Smooth muscle cell (in vitro differentiated cells): ENCODE measurements at regions not wholly inside any gene's neighbourhood (a gene's known extent, or its start where the extent isn't known, plus 50 kb on each side); places are given as distances from the start of the nearest gene placed in this dataset.
A peak's percentile ranks its signal among the peaks of the same experiment; 100 is the strongest.

Experiments
- DNase-seq: peaks from one replicate; lab custom pipeline; 2025; ENCODE audit not compliant: unreplicated experiment; lab: John Stamatoyannopoulos, UW
- H2AFZ ChIP-seq: fragments of 200-600 bp; sonication (generic); 2 replicates; pipeline ENCODE4 v1.6.0; 2016; ENCODE audit warnings: antibody characterized with exemption, low read depth, mild to moderate bottlenecking
- H3F3A ChIP-seq: fragments of 200-600 bp; sonication (generic); 2 replicates; pipeline ENCODE4 v1.6.0; 2017; ENCODE audit warnings: antibody characterized with exemption, low read depth
- H3K27ac ChIP-seq: fragments of 200-600 bp; sonication (generic); 2 replicates; pipeline ENCODE4 v1.5.1; 2016; ENCODE audit warnings: low read depth, mild to moderate bottlenecking
- H3K27me3 ChIP-seq: fragments of 200-600 bp; sonication (generic); 2 replicates; pipeline ENCODE4 v1.6.1; 2016; ENCODE audit warnings: low read depth, mild to moderate bottlenecking
- H3K36me3 ChIP-seq: fragments of 200-600 bp; sonication (generic); 2 replicates; pipeline ENCODE4 v1.5.1; 2016; ENCODE audit warnings: low read depth
- H3K4me1 ChIP-seq: fragments of 200-600 bp; sonication (generic); 2 replicates; pipeline ENCODE4 v1.5.1; 2016; ENCODE audit warnings: low read depth
- H3K4me2 ChIP-seq: fragments of 200-600 bp; sonication (generic); 2 replicates; pipeline ENCODE4 v1.6.0; 2016; ENCODE audit warnings: mild to moderate bottlenecking
- H3K4me3 ChIP-seq: fragments of 200-600 bp; sonication (generic); 2 replicates; pipeline ENCODE4 v1.5.1; 2016; ENCODE audit warnings: mild to moderate bottlenecking
- H3K79me2 ChIP-seq: fragments of 200-600 bp; sonication (generic); 2 replicates; pipeline ENCODE4 v1.6.0; 2016; ENCODE audit warnings: low read depth, mild to moderate bottlenecking
- H3K9ac ChIP-seq: fragments of 200-600 bp; sonication (generic); 2 replicates; pipeline ENCODE4 v1.6.0; 2016; ENCODE audit warnings: low read depth
- H3K9me3 ChIP-seq: fragments of 200-600 bp; sonication (generic); replicated peaks from 2 replicates; pipeline ENCODE4 v1.5.1; 2016; ENCODE audit warnings: low read depth
- H4K20me1 ChIP-seq: fragments of 200-600 bp; sonication (generic); 2 replicates; pipeline ENCODE4 v1.6.0; 2016; ENCODE audit warnings: low read depth
- CTCF ChIP-seq: fragments of 200-600 bp; sonication (generic); IDR thresholded peaks from 2 replicates; pipeline ENCODE4 v1.5.1; 2017; ENCODE audit warnings: borderline replicate concordance, mild to moderate bottlenecking, antibody characterized with exemption; ENCODE audit not compliant: insufficient read depth, poor library complexity, severe bottlenecking
- WGBS: methylation state at CpG from one replicate; pipeline ENCODE4 v1.1.7; 2016; ENCODE audit warnings: low lambda C conversion rate; 5-methylcytosine and 5-hydroxymethylcytosine counted together

DNA sequence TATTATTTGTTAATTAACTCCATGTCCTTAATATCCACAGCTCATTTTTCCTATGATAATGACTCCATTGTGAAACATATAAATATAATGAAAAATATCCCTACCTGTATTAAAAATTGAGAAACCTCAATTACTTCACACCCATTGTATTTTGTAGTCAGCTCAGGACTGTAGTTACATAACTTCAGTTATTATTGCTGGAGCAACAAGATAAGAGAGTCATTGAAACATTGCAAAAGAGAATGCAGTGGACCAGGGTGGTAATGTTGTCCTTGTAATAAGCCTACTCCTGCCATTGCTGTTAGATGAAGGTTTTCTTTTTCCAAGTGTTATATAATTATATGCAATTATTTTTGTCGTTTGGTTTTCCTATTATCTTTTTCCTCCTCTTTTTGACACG is 184.4 kb downstream of the PRL start:
- H3K79me2 ChIP-seq, result no peaks in the 10 kb centered on the region
- H3K4me3 ChIP-seq, result no peak overlapping the region
- no peaks in the 10 kb centered on the region for H4K20me1 ChIP-seq
- H3K4me1 ChIP-seq, result peaks cover 9% of the 10 kb centered on the region
- H3K9me3 ChIP-seq, result no peaks in the 10 kb centered on the region
- TF ChIP-seq CTCF, result no peak
- WGBS, result 82% methylated on average over 2 of the region's 2 CpGs
- DNase-seq, result no peak
- peak overlapping the region; percentile 94 for H3K27ac ChIP-seq
- H2AFZ ChIP-seq, result no peak overlapping the region
- H3K36me3 ChIP-seq, result no peaks in the 10 kb centered on the region
- no peaks in the 10 kb centered on the region for H3K27me3 ChIP-seq
- peak overlapping the region; percentile 38 for H3K4me2 ChIP-seq
- H3K9ac ChIP-seq, result peak overlapping the region; percentile 50
- peaks cover 9% of the 10 kb centered on the region for H3F3A ChIP-seq

- H3K4me1 ChIP-seq, result peaks cover 9% of the 10 kb centered on the region
- peak overlapping the region; percentile 57 for H3K9ac ChIP-seq
- no peak for TF ChIP-seq CTCF
- peak overlapping the region; percentile 38 for H3K4me2 ChIP-seq
- no peaks in the 10 kb centered on the region for H3K9me3 ChIP-seq
- WGBS, result 49% methylated on average over 4 of the region's 4 CpGs
- no peaks in the 10 kb centered on the region for H3K27me3 ChIP-seq
- no peaks in the 10 kb centered on the region for H4K20me1 ChIP-seq
- no peaks in the 10 kb centered on the region for H3K79me2 ChIP-seq
- no peak for DNase-seq
- peaks cover 9% of the 10 kb centered on the region for H3F3A ChIP-seq
- H3K27ac ChIP-seq, result peak overlapping the region; percentile 94
- H3K36me3 ChIP-seq, result no peaks in the 10 kb centered on the region
- peak overlapping the region; percentile 13 for H2AFZ ChIP-seq
- H3K4me3 ChIP-seq, result no peak overlapping the region
These were observed 183.6 kb downstream of the PRL start for GRCh38 chr6:22113026-22113766.

DNA sequence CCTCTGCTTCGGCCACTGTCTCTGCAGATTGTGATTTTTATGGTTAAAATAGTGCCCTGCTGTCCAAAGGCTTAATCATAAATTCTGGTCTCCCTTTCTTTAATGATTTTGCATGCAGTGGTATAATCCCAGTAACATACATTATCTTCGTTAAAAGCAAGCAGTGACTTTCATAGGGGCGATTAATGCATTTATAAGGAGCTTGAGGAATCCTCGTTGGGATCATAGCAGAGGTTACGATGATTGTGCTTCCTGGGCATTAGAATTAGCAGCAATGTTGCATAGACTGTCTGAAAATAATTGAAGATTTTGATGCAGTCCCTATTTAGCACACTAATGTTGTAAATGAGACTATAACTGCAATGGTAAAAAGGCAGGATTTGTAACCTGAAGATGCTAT is 181.3 kb downstream of the PRL start:
- Histone ChIP-seq H3K9me3 (no peaks in the 10 kb centered on the region), H3K27me3 (no peaks in the 10 kb centered on the region), H3K36me3 (no peaks in the 10 kb centered on the region), H3K9ac (no peak overlapping the region), H3F3A (peaks cover 9% of the 10 kb centered on the region), H3K27ac (no peak overlapping the region), H3K4me1 (peaks cover 9% of the 10 kb centered on the region), H4K20me1 (no peaks in the 10 kb centered on the region), H2AFZ (no peak overlapping the region), H3K4me3 (no peak overlapping the region), H3K4me2 (peak overlapping the region; percentile 49), H3K79me2 (no peaks in the 10 kb centered on the region)
- no peak for DNase-seq
- 68% methylated on average over 5 of the region's 5 CpGs for WGBS
- TF ChIP-seq CTCF, result no peak

- H3K4me2 ChIP-seq, result no peak overlapping the region
- no peaks in the 10 kb centered on the region for H3K79me2 ChIP-seq
- H3K9me3 ChIP-seq, result no peaks in the 10 kb centered on the region
- 91% methylated on average over 2 of the region's 2 CpGs for WGBS
- TF ChIP-seq CTCF, result no peak
- H2AFZ ChIP-seq, result no peak overlapping the region
- no peak overlapping the region for H3K27ac ChIP-seq
- H4K20me1 ChIP-seq, result no peaks in the 10 kb centered on the region
- H3K4me3 ChIP-seq, result no peak overlapping the region
- H3F3A ChIP-seq, result peaks cover 9% of the 10 kb centered on the region
- no peaks in the 10 kb centered on the region for H3K36me3 ChIP-seq
- DNase-seq, result no peak
- H3K9ac ChIP-seq, result no peak overlapping the region
- no peaks in the 10 kb centered on the region for H3K27me3 ChIP-seq
- H3K4me1 ChIP-seq, result peaks cover 9% of the 10 kb centered on the region
These were observed 179.2 kb downstream of the PRL start for GRCh38 chr6:22117631-22118030.
